Gastroesophageal sphincter (tissue), 4 donors: ENCODE measurements at regions not wholly inside any gene's neighbourhood (a gene's known extent, or its start where the extent isn't known, plus 50 kb on each side); places are given as distances from the start of the nearest gene placed in this dataset.
"Not testable (repeated sequence)": the region's sequence is repeated elsewhere in the genome, so short reads cannot be mapped to it uniquely, and the experiment has no call there.

Experiments used
- ATAC-seq: fragments of 150-250 bp; one replicate; pipeline ENCODE4 v1.9.1; 2016; ENCODE audit warnings: mild to moderate bottlenecking, moderate library complexity
- H3K27ac ChIP-seq, 4 donors: fragments of 200-600 bp; sonication (generic) in 3 of 4; 1 replicate in 3 of 4; 2 replicates in 1 of 4; pipeline ENCODE4 v1.5.1; 2016 to 2019
- H3K27me3 ChIP-seq: fragments of 200-600 bp; sonication (generic); one replicate; pipeline ENCODE4 v1.5.1; 2019
- H3K36me3 ChIP-seq, 2 donors: fragments of 200-600 bp; sonication (generic); one replicate each; pipeline ENCODE4 v1.5.1; 2019; ENCODE audit warnings: control low read depth in 1 of 2
- H3K4me1 ChIP-seq, 3 donors: fragments of 200-600 bp; sonication (generic); 1 replicate in 2 of 3; 2 replicates in 1 of 3; pipeline ENCODE4 v1.5.1; 2016 to 2019; ENCODE audit warnings: control low read depth in 2 of 3
- H3K4me3 ChIP-seq, 2 donors: fragments of 200-600 bp; sonication (generic); one replicate each; pipeline ENCODE4 v1.5.1; 2019; ENCODE audit warnings: mild to moderate bottlenecking in 1 of 2, moderate library complexity in 1 of 2
- H3K9me3 ChIP-seq, 3 donors: fragments of 200-600 bp; sonication (generic); one replicate each; pipeline ENCODE4 v1.5.1; 2017 to 2019; ENCODE audit warnings: control low read depth in 2 of 3
- EP300 ChIP-seq: sonication (generic); formaldehyde crosslinking; IDR thresholded peaks from one replicate; pipeline ENCODE4 v1.6.1; 2017; ENCODE audit warnings: antibody characterized with exemption, mild to moderate bottlenecking
- POLR2A ChIP-seq, 2 donors: fragments of 450-650 bp; IDR thresholded peaks; one replicate each; pipeline ENCODE4 v1.6.1; 2017; ENCODE audit warnings: antibody characterized with exemption in 2 of 2, mild to moderate bottlenecking in 2 of 2, moderate library complexity in 1 of 2
- POLR2AphosphoS5 ChIP-seq: sonication (generic); formaldehyde crosslinking; IDR thresholded peaks from one replicate; pipeline ENCODE4 v1.6.1; 2017; ENCODE audit warnings: antibody characterized with exemption
- whole genome bisulfite sequencing, 2 donors: methylation state at CpG; one replicate each; pipeline ENCODE4 v1.1.5; 2018; ENCODE audit warnings: low coverage in 1 of 2; 5-methylcytosine and 5-hydroxymethylcytosine counted together
- TF ChIP-seq, protein P1 (sequence below), 4 experiments: fragments of 200-600 bp in 2 of 4; fragments of 450-650 bp in 2 of 4; sonication (generic) in 1 of 4; IDR thresholded peaks; one replicate each; pipeline ENCODE4 v1.5.1; 2017 to 2019; ENCODE audit warnings: antibody characterized with exemption in 4 of 4, mild to moderate bottlenecking in 2 of 4, moderate library complexity in 2 of 4

- 42 to 83% methylated on average over 2 of the region's 2 CpGs for WGBS, 2 donors
- ATAC-seq = no peak
- Histone ChIP-seq H3K27ac (no peak overlapping the region), H3K4me3 (no peak overlapping the region), H3K27me3 (no peaks in the 10 kb centered on the region), H3K4me1 (no peaks in the 10 kb centered on the region), H3K36me3 (no peaks in the 10 kb centered on the region), H3K9me3 (no peaks in the 10 kb centered on the region)
- TF ChIP-seq EP300 = no peak
- TF ChIP-seq POLR2A (IDR thresholded peaks at IDR 0.05) = no peak
- TF ChIP-seq, protein P1, sequence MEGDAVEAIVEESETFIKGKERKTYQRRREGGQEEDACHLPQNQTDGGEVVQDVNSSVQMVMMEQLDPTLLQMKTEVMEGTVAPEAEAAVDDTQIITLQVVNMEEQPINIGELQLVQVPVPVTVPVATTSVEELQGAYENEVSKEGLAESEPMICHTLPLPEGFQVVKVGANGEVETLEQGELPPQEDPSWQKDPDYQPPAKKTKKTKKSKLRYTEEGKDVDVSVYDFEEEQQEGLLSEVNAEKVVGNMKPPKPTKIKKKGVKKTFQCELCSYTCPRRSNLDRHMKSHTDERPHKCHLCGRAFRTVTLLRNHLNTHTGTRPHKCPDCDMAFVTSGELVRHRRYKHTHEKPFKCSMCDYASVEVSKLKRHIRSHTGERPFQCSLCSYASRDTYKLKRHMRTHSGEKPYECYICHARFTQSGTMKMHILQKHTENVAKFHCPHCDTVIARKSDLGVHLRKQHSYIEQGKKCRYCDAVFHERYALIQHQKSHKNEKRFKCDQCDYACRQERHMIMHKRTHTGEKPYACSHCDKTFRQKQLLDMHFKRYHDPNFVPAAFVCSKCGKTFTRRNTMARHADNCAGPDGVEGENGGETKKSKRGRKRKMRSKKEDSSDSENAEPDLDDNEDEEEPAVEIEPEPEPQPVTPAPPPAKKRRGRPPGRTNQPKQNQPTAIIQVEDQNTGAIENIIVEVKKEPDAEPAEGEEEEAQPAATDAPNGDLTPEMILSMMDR (IDR thresholded peaks at IDR 0.05) = no peak
- TF ChIP-seq POLR2AphosphoS5 = no peak
Observed at GRCh38 chr1:121538943-121539575, 354.3 kb downstream of the SRGAP2C start.

DNA sequence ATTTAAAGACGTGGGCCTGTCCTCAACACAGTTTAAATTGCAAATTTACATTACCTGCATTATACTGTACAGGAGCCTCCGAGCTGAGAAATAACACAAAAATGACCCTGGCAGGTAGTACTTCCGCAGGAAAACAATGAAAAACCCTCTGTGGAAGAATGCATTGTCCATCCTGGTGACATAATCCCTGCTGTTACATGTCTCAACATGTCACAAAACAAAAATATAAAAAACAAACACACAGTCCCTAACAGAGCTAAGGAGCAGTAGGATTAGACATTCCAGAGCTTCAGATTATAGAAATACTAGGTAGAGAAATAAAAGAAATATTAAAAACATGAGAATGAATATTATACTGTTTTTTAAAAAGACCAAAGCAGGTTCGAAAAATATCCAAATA lies 359.2 kb downstream of the SRGAP2C start:
- ATAC-seq, H3K9me3 ChIP-seq, H3K4me1 ChIP-seq, H3K27me3 ChIP-seq, H3K4me3 ChIP-seq, H3K36me3 ChIP-seq, H3K27ac ChIP-seq: not testable (repeated sequence)
- 60 to 67% methylated on average over 4 of the region's 4 CpGs for WGBS, 2 donors

- ATAC-seq = no peak
- H3K4me1 ChIP-seq = no peaks in the 10 kb centered on the region
- no peaks in the 10 kb centered on the region for H3K9me3 ChIP-seq
- no peaks in the 10 kb centered on the region for H3K36me3 ChIP-seq
- WGBS, 2 donors = 68 to 83% methylated on average over 2 of the region's 2 CpGs
- no peaks in the 10 kb centered on the region for H3K27me3 ChIP-seq
- H3K27ac ChIP-seq = no peak overlapping the region
- H3K4me3 ChIP-seq = no peak overlapping the region
- TF ChIP-seq POLR2AphosphoS5 (no peak), EP300 (no peak), POLR2A (IDR thresholded peaks at IDR 0.05) (no peak)
- TF ChIP-seq, protein P1 (IDR thresholded peaks at IDR 0.05) = no peak
Observed at GRCh38 chr1:121544500-121544899, 359.7 kb downstream of the SRGAP2C start.

DNA sequence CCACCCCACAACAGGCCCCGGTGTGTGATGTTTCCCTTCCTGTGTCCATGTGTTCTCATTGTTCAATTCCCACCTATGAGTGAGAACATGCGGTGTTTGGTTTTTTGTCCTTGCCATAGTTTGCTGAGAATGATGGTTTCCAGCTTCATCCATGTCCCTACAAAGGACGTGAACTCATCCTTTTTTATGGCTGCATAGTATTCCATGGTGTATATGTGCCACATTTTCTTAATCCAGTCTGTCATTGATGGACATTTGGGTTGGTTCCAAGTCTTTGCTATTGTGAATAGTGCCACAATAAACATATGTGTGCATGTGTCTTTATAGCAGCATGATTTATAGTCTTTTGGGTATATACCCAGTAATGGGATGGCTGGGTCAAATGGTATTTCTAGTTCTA lies 361.1 kb downstream of the SRGAP2C start:
- not testable (repeated sequence) for H3K36me3 ChIP-seq, H3K4me3 ChIP-seq, H3K9me3 ChIP-seq, H3K27me3 ChIP-seq, ATAC-seq, H3K27ac ChIP-seq, H3K4me1 ChIP-seq
- WGBS, 2 donors = no CpG with 5 or more reads among the region's 3 CpGs

GRCh38 chr1:121546830-121547591 lies 362.2 kb downstream of the SRGAP2C start:
- Histone ChIP-seq H3K27ac (no peak overlapping the region), H3K9me3 (no peaks in the 10 kb centered on the region), H3K4me3 (no peak overlapping the region), H3K27me3 (no peaks in the 10 kb centered on the region), H3K36me3 (no peaks in the 10 kb centered on the region), H3K4me1 (no peaks in the 10 kb centered on the region)
- ATAC-seq = peak; percentile 43
- TF ChIP-seq, protein P1 (IDR thresholded peaks at IDR 0.05) = no peak
- TF ChIP-seq POLR2AphosphoS5 (no peak), EP300 (no peak), POLR2A (IDR thresholded peaks at IDR 0.05) (no peak)
- 58 to 75% methylated on average over 3 of the region's 3 CpGs for WGBS, 2 donors

- not testable (repeated sequence) for H3K27me3 ChIP-seq, H3K4me1 ChIP-seq, H3K27ac ChIP-seq, H3K9me3 ChIP-seq, H3K36me3 ChIP-seq, H3K4me3 ChIP-seq, ATAC-seq
- 87% methylated on average over 2 of the region's 2 CpGs; no CpG with 5 or more reads in 1 of the 2 donors for WGBS, 2 donors
Observed at GRCh38 chr1:121547726-121548125, 363.0 kb downstream of the SRGAP2C start.

DNA sequence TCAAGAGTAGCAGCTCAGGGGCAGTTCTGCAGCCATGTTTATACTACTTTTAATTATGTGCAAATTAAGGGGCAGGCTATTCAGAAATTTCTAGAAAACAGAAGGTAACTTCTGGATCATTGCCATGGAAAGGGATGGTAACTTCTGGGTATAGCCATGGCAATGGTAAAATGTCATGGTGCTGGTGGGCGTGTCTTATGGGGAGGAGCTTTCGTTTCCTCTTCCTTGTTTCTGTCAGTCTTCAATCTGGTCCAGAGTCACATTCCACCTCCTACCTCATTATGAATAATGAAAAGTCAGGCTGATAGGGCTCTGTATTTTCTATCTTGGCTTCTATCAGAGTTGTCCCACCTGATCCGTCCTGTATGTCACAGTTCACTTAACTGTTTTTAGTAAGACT lies 366.0 kb downstream of the SRGAP2C start:
- not testable (repeated sequence) for H3K4me3 ChIP-seq, H3K27me3 ChIP-seq, H3K9me3 ChIP-seq, ATAC-seq, H3K4me1 ChIP-seq, H3K27ac ChIP-seq, H3K36me3 ChIP-seq
- WGBS, 2 donors = 80 to 96% methylated on average over 3 of the region's 3 CpGs

- H3K4me3 ChIP-seq, H3K27me3 ChIP-seq, ATAC-seq, H3K36me3 ChIP-seq, H3K27ac ChIP-seq, H3K4me1 ChIP-seq, H3K9me3 ChIP-seq: not testable (repeated sequence)
- WGBS, 2 donors = 67 to 70% methylated on average over 2 of the region's 2 CpGs
Observed at GRCh38 chr1:121551491-121551890, 366.7 kb downstream of the SRGAP2C start.

- H3K27ac ChIP-seq, H3K36me3 ChIP-seq, H3K4me3 ChIP-seq, ATAC-seq, H3K27me3 ChIP-seq, H3K4me1 ChIP-seq, H3K9me3 ChIP-seq: not testable (repeated sequence)
- 67 to 100% methylated on average over 1 of the region's 1 CpG for WGBS, 2 donors
Observed at GRCh38 chr1:121556560-121556959, 371.8 kb downstream of the SRGAP2C start.

DNA sequence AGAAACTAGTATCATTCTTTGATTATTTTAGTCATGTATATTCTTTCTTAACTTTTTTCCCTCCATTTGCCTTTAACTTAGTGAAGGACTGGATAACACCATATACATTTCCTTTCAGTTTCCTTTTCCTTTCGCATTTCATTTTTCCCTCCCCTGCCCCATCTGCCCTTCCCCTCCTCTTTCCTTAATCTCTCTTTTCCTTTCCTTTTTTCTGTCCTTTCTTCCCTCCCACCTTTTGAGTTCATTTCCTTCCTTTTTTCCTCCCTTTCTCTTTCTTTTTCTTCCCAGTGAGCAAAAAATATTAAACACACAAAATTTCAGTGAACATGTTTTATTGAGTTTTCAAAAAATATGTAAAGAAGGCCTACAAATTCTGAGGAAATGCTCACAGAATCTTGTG lies 373.3 kb downstream of the SRGAP2C start:
- not testable (repeated sequence) for H3K9me3 ChIP-seq, H3K4me3 ChIP-seq, ATAC-seq, H3K36me3 ChIP-seq, H3K27me3 ChIP-seq, H3K27ac ChIP-seq, H3K4me1 ChIP-seq
- WGBS, 2 donors = 57 to 71% methylated on average over 1 of the region's 1 CpG
